ENCODE measurements at regions not wholly inside any gene's neighbourhood (a gene's known extent, or its start where the extent isn't known, plus 50 kb on each side); places are given as distances from the start of the nearest gene placed in this dataset.
"Not testable (repeated sequence)": the region's sequence is repeated elsewhere in the genome, so short reads cannot be mapped to it uniquely, and the experiment has no call there.

DNA sequence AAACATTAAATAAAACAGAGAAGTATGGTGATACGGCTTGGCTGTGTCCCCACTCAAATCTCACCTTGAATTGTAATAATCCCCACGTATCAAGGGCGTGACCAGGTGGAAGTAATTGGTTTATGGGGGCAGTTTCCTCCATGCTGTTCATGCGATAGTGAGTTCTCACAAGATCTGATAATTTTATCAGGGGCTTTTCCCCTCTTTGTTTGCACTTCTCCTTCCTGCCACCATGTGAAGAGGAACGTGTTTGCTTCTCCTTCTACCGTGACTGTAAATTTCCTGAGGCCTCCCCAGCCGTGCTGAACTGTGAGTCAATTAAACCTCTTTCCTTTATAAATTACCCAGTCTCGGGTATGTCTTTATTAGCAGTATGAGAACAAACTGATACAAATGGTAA is 331.3 kb upstream of the CNR1 start:
- TF ChIP-seq, protein P1, sequence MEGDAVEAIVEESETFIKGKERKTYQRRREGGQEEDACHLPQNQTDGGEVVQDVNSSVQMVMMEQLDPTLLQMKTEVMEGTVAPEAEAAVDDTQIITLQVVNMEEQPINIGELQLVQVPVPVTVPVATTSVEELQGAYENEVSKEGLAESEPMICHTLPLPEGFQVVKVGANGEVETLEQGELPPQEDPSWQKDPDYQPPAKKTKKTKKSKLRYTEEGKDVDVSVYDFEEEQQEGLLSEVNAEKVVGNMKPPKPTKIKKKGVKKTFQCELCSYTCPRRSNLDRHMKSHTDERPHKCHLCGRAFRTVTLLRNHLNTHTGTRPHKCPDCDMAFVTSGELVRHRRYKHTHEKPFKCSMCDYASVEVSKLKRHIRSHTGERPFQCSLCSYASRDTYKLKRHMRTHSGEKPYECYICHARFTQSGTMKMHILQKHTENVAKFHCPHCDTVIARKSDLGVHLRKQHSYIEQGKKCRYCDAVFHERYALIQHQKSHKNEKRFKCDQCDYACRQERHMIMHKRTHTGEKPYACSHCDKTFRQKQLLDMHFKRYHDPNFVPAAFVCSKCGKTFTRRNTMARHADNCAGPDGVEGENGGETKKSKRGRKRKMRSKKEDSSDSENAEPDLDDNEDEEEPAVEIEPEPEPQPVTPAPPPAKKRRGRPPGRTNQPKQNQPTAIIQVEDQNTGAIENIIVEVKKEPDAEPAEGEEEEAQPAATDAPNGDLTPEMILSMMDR (IDR thresholded peaks at IDR 0.05 in 2 of 3, conservative IDR thresholded peaks at IDR 0.05 in 1 of 3; ENCODE audit: control insufficient read depth in 2 of 3, extremely low read depth in 1 of 3, insufficient read depth in 1 of 3, low read depth in 3 of 3, low read length in 3 of 3): not testable (repeated sequence)
- not testable (repeated sequence) for TF ChIP-seq EP300 (IDR thresholded peaks at IDR 0.05; ENCODE audit: borderline replicate concordance in 1 of 2, control insufficient read depth in 1 of 2, low read depth in 2 of 2, low read length in 2 of 2); POLR2A (IDR thresholded peaks at IDR 0.05; ENCODE audit: low read depth, low read length); POLR2AphosphoS5 (IDR thresholded peaks at IDR 0.05; ENCODE audit: low read length); SRF (IDR thresholded peaks at IDR 0.05; ENCODE audit: low read depth in 2 of 2, low read length in 2 of 2); NFYA (IDR thresholded peaks at IDR 0.05; ENCODE audit: borderline replicate concordance, low read depth, low read length); NFYB (IDR thresholded peaks at IDR 0.05; ENCODE audit: insufficient read depth, low read depth, low read length); CEBPB (IDR thresholded peaks at IDR 0.05; ENCODE audit: borderline replicate concordance in 1 of 2, low read depth in 2 of 2, low read length in 2 of 2); ZNF384 (IDR thresholded peaks at IDR 0.05; ENCODE audit: borderline replicate concordance, low read depth, low read length); JUND (IDR thresholded peaks at IDR 0.05; ENCODE audit: low read depth, low read length); CHD4 (IDR thresholded peaks at IDR 0.05); MYC (IDR thresholded peaks at IDR 0.05; ENCODE audit: insufficient read depth, insufficient read length, insufficient replicate concordance, low read length, severe bottlenecking)
- TF ChIP-seq, protein P2, sequence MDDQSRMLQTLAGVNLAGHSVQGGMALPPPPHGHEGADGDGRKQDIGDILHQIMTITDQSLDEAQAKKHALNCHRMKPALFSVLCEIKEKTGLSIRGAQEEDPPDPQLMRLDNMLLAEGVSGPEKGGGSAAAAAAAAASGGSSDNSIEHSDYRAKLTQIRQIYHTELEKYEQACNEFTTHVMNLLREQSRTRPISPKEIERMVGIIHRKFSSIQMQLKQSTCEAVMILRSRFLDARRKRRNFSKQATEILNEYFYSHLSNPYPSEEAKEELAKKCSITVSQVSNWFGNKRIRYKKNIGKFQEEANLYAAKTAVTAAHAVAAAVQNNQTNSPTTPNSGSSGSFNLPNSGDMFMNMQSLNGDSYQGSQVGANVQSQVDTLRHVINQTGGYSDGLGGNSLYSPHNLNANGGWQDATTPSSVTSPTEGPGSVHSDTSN (IDR thresholded peaks at IDR 0.05; ENCODE audit: insufficient replicate concordance, low read depth, low read length): not testable (repeated sequence)
- TF ChIP-seq, protein P3, sequence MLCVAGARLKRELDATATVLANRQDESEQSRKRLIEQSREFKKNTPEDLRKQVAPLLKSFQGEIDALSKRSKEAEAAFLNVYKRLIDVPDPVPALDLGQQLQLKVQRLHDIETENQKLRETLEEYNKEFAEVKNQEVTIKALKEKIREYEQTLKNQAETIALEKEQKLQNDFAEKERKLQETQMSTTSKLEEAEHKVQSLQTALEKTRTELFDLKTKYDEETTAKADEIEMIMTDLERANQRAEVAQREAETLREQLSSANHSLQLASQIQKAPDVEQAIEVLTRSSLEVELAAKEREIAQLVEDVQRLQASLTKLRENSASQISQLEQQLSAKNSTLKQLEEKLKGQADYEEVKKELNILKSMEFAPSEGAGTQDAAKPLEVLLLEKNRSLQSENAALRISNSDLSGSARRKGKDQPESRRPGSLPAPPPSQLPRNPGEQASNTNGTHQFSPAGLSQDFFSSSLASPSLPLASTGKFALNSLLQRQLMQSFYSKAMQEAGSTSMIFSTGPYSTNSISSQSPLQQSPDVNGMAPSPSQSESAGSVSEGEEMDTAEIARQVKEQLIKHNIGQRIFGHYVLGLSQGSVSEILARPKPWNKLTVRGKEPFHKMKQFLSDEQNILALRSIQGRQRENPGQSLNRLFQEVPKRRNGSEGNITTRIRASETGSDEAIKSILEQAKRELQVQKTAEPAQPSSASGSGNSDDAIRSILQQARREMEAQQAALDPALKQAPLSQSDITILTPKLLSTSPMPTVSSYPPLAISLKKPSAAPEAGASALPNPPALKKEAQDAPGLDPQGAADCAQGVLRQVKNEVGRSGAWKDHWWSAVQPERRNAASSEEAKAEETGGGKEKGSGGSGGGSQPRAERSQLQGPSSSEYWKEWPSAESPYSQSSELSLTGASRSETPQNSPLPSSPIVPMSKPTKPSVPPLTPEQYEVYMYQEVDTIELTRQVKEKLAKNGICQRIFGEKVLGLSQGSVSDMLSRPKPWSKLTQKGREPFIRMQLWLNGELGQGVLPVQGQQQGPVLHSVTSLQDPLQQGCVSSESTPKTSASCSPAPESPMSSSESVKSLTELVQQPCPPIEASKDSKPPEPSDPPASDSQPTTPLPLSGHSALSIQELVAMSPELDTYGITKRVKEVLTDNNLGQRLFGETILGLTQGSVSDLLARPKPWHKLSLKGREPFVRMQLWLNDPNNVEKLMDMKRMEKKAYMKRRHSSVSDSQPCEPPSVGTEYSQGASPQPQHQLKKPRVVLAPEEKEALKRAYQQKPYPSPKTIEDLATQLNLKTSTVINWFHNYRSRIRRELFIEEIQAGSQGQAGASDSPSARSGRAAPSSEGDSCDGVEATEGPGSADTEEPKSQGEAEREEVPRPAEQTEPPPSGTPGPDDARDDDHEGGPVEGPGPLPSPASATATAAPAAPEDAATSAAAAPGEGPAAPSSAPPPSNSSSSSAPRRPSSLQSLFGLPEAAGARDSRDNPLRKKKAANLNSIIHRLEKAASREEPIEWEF (IDR thresholded peaks at IDR 0.05; ENCODE audit: insufficient replicate concordance, low read depth, low read length): not testable (repeated sequence)
